ENCODE measurements at regions not wholly inside any gene's neighbourhood (a gene's known extent, or its start where the extent isn't known, plus 50 kb on each side); places are given as distances from the start of the nearest gene placed in this dataset.

- DNase-seq (no peak), ATAC-seq (ENCODE audit: low read depth) (no peak)
- H3K4me3 Mint-ChIP-seq, result no peak overlapping the region
- intact Hi-C loops (cut with micrococcal nuclease), result no loop called here
- no peaks in the 10 kb centered on the region for H3K27me3 Mint-ChIP-seq
- no peaks in the 10 kb centered on the region for H3K4me1 Mint-ChIP-seq
- no peaks in the 10 kb centered on the region for H3K36me3 Mint-ChIP-seq (ENCODE audit: low read depth)
- CTCF ChIA-PET, result no interaction called here
- POLR2A ChIA-PET, result no interaction called here
- H3K9me3 Mint-ChIP-seq, result peaks cover 2% of the 10 kb centered on the region
- TF ChIP-seq CTCF (IDR thresholded peaks at IDR 0.05), result no peak
- no peak overlapping the region for H3K27ac Mint-ChIP-seq
Observed at GRCh38 chr4:187071946-187072600, 348.4 kb upstream of the FAT1 start.

GRCh38 chr4:187073820-187074219 lies 350.2 kb upstream of the FAT1 start:
- no peaks in the 10 kb centered on the region for H3K36me3 Mint-ChIP-seq (ENCODE audit: low read depth)

GRCh38 chr4:187075514-187075913 lies 351.9 kb upstream of the FAT1 start:
- no peaks in the 10 kb centered on the region for H3K4me1 Mint-ChIP-seq
- ATAC-seq (ENCODE audit: low read depth), result no peak
- no peak for DNase-seq
- H3K27me3 Mint-ChIP-seq, result no peaks in the 10 kb centered on the region
- H3K4me3 Mint-ChIP-seq, result no peak overlapping the region
- no peak overlapping the region for H3K27ac Mint-ChIP-seq
- no peak for TF ChIP-seq CTCF (IDR thresholded peaks at IDR 0.05)
- H3K36me3 Mint-ChIP-seq (ENCODE audit: low read depth), result no peaks in the 10 kb centered on the region
- intact Hi-C loops (cut with micrococcal nuclease), result no loop called here
- ChIA-PET CTCF (no interaction called here), POLR2A (no interaction called here)
- H3K9me3 Mint-ChIP-seq, result peaks cover 5% of the 10 kb centered on the region

More at GRCh38 chr4:187073820-187074219, 350.2 kb upstream of the FAT1 start:
- DNase-seq (no peak), ATAC-seq (ENCODE audit: low read depth) (no peak)
- no peak overlapping the region for H3K4me3 Mint-ChIP-seq
- intact Hi-C loops (cut with micrococcal nuclease), result no loop called here
- ChIA-PET CTCF (no interaction called here), POLR2A (no interaction called here)
- no peak for TF ChIP-seq CTCF (IDR thresholded peaks at IDR 0.05)
- H3K27me3 Mint-ChIP-seq, result no peaks in the 10 kb centered on the region
- H3K27ac Mint-ChIP-seq, result no peak overlapping the region
- no peaks in the 10 kb centered on the region for H3K4me1 Mint-ChIP-seq
- peaks cover 2% of the 10 kb centered on the region for H3K9me3 Mint-ChIP-seq

GRCh38 chr4:187077744-187078401 lies 354.2 kb upstream of the FAT1 start:
- ChIA-PET POLR2A (no interaction called here), CTCF (no interaction called here)
- intact Hi-C loops (cut with micrococcal nuclease), result no loop called here
- Mint-ChIP-seq H3K27me3 (no peaks in the 10 kb centered on the region), H3K4me1 (no peaks in the 10 kb centered on the region), H3K9me3 (peaks cover 5% of the 10 kb centered on the region), H3K36me3 (ENCODE audit: low read depth) (no peaks in the 10 kb centered on the region), H3K27ac (no peak overlapping the region), H3K4me3 (no peak overlapping the region)
- ATAC-seq (ENCODE audit: low read depth) (no peak), DNase-seq (no peak)
- no peak for TF ChIP-seq CTCF (IDR thresholded peaks at IDR 0.05)

GRCh38 chr4:187084701-187085100 lies 361.0 kb upstream of the FAT1 start:
- H3K36me3 Mint-ChIP-seq (ENCODE audit: low read depth), result no peaks in the 10 kb centered on the region
- intact Hi-C loops (cut with micrococcal nuclease), result no loop called here
- no peak for ATAC-seq (ENCODE audit: low read depth)
- DNase-seq, result no peak
- no peak for TF ChIP-seq CTCF (IDR thresholded peaks at IDR 0.05)
- H3K27ac Mint-ChIP-seq, result no peak overlapping the region
- ChIA-PET POLR2A (no interaction called here), CTCF (no interaction called here)
- H3K4me1 Mint-ChIP-seq, result no peaks in the 10 kb centered on the region
- H3K9me3 Mint-ChIP-seq, result peaks cover 2% of the 10 kb centered on the region
- H3K4me3 Mint-ChIP-seq, result no peak overlapping the region
- H3K27me3 Mint-ChIP-seq, result no peaks in the 10 kb centered on the region
